ENCODE measurements at regions not wholly inside any gene's neighbourhood (a gene's known extent, or its start where the extent isn't known, plus 50 kb on each side); places are given as distances from the start of the nearest gene placed in this dataset.

DNA sequence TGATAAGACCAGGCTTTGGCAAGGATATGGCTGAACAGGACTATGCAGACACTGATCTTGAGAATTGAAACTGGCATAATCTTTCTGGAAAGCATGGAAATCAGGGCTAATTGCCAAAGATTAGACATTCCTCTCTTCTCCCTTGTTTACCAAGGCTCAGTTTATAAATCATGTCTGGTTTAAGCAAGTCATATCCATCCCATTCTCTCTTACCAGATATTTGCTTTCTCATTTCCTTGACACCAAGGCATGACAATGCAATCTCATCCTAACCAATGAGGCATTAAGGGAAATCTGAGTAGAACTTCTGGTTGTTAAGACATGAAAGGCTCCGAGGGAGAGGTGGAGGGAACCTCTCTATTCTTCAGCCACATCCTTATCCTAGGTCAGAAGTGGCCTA, 110.3 kb upstream of the CEP85L start:
- no peak for DNase-seq

DNA sequence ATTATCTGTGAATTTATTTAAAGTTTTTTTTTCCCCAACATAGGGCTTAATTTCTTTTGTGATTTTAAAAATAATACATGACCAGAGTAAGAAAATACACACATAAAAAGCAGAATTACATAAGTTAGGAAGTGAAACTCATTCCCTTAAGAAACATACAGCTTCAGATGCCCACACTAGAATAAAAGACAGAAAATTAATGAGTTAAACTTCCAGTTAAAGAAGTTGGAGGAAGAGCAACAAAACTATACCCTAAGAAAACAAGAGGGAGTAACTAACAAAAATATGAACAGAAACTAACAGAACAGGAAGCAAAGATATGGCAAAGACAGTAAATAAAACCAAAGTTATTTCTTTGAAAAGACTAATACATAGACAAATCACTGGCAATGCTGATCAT, 107.6 kb upstream of the CEP85L start:
- no peak for DNase-seq

DNA sequence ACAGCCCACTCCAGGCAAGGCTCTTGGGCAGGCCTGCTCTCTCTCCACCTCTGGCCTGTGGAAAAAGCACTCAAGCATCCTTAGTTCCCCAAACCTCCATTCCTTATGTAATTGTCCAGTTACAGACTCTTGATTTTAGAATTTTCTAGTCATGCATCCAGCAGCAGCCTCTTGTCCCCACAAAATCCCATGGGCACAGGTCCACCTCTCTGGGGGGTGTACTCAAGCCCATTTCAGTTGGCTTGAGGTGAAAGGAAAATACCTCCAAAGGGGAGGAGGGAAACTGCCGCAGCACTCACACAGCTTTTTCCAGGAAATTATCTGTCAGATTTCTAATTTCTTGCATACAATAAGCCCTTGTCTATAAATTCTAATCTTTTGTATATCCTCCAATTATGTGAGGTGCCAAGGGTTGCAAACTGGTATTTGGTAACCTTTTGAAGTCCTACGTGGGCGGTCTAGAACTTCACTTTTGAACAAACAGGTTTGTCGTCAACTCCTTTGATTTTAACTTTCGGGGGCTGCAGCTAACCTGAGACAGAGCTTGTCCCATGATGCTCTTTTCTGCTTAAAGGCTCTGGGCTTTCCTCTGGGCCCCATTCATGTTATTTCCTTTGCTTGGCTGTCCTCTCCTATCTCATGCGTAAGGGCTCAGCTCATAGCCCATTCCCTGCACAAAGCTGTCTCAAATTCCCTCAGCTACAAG, 104.7 kb upstream of the CEP85L start:
- DNase-seq: no peak

DNA sequence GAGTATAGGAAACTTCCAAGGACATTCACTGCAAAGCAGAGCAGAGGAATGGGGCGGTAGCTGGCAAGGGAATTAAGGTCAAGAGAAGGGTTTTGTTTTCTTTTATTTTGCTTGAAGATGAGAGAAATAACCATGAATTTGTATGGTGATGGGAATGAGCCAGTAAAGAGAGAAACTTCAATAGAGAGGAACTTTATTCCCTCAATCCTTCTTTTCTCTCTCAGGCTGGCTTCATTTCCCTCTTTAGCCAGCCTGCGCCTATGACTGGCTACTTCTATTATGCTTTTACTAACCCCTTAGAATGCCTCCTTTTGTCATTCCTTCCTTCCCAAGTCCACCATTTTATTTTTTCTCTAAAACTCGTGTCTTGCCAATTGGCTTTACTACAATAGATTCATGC, 101.4 kb upstream of the CEP85L start:
- DNase-seq: no peak

DNA sequence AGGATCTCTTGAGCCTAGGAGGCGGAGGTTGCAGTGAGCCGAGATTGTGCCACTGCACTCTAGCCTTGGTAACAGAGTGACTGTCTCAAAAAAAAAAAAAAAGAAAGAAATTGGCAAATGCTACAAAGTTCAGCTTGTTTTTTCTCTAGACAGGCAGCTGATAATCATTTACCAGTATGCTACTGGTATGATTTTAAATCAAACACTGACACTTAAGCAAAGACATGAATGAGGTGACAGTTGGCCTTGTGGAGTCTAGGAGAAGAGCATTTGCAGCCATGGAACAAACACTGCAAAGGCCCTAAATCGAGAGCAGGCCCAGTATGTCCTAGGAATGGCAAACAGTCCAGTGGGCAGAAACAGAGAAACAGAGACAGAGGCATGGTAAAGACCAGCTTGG, 99.7 kb upstream of the CEP85L start:
- DNase-seq: no peak

DNA sequence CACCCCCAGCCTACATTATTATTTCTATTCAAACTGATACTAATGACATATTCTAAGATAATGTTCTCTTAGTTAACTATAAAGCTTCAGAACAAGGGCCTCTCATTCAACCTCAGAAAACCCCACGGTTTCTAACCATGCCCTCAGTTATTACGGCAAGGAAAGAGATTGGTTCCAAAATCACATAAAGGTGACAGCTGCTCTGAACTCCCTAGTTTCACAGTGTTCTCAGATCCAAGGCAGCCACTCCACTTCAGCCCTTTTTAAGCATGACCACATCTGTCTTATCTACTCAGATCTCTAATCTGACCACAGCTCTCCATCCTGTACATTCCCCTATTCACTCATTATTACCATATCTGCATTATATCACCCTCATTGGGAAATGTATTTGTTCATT, 98.8 kb upstream of the CEP85L start:
- DNase-seq: no peak

DNA sequence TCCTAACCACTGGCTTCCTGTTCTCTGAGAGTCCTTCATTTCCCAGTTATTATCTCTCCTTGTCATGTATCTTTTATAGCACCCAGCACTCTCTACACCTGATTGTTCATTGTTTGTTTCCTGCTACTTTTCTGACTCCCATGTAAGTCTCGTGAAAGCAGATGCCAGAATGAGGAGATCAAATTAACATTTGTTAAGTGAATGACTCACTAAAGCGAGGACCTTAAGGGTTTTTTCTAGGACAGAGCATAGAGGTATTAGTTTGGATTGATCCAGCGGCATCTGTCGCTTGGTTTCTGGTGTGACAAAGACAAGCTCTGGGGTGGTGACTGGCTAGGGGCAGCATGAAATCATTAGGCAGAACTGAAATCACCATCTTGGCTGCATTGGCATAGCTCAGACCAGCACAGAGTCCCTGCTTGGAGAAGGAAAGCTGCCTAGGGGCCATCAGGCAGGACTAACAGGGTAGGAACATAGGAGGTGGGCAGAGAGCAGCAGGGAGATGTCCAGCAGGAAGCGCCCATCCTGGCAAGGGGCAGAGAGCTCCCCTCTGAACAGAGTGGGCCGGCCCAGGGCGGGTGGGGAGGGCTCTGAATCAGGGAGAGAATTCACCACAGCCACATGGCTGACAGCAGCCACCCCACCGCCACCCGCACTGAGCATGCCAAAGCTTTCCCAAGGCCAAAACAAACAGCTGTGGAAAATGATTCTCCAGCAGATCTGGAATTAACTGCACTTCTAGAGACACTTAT, 97.1 kb upstream of the CEP85L start:
- no peak for DNase-seq

DNA sequence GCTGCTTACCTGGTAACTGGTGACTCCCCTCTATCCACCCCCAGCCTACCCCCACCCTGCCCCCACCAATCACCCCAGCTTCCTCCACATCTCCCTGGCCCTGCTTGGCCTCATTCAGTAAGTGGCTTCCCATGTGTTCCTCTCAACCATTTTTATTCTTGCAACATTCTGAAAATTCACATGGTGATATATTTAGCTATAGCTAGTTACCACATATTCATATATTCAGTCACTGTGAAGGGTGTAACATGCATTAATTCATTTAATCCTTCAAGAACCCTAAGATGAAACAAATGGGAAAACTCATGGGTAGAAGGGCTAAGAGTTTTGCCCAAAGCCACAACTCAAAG, 95.4 kb upstream of the CEP85L start:
- DNase-seq: no peak

DNA sequence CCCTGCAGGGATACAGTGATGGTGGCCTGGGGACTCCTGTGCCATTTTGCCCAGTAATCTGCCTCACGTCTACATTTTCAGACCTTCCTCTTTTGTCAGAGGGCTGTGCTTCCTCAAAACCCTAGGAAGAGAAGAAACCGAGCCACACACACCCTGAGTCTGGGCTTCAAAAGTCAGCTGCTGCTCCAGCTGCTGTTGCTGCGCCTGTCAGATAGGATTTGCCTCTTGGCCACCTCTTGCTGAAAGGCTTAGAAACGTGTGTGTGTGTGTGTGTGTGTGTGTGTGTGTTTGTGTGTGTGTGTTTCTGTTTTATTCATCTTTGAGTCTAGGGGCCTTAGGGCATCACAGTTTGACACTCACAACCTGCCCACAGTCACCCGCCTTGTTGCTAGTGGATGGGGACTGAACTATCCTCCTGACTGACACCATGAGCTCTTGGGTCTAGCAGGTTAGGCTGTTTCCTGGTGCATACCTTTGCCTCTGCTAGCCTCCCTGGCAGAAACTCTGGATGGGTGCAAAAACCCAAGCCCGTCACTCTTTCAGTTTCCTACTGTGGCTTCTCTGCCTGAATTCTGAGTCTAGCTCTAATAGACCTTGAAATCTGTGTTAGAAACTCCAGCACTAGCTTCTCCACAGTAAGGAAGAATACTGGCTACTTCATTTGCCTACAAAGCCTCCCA, 94.9 kb upstream of the CEP85L start:
- DNase-seq: no peak

DNA sequence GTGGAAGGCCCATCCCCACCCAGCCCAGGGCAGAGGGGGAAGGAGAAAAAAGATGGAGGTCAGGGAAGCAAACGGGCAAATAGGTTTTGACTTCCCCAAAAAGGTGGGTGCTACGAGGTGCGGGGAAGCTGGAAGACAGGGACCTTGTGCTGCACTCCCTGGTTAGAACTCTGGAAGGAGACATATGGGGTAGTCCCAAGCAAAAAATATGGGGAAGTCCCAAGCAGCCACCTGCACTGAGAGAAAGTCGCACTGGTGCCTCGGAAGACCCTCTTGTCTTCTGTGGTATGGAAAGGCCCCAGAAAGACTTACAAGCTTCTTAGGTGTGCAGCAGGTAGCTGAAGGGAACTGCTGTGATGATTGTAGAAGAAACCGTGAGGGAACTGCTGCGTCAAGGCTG, 93.8 kb upstream of the CEP85L start:
- no peak for DNase-seq

DNA sequence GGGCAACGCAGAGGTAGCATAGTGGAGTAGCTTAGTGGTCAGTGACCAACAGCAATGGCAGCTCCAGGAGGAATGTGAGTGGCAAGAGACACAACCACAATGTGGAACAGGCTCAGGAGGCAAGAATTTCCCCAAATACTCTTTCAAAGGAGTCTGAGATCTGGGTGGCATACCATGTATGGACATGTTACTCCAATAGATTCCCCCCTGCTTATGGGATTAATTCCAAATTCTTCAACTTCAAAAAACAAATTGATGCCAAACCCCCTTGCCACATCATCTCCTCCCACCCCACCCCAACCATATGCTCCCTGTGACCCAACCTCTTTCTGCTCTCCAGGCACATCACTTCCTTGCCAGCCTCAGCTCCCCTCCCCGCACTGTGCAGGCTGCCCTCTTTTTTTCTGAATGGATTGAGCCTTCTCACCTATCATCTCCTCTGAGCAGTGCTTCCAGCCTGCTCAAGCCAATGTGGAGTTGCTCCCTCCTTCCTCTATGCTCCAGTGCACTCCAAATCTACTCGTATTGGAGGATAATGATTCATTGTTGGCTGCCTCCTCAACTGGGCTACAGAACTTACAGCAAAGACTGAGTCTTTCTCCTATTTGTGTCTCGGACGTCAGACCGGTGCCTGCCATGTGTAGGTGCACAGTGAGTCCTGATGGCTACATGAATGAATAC, 93.0 kb upstream of the CEP85L start:
- DNase-seq: no peak

DNA sequence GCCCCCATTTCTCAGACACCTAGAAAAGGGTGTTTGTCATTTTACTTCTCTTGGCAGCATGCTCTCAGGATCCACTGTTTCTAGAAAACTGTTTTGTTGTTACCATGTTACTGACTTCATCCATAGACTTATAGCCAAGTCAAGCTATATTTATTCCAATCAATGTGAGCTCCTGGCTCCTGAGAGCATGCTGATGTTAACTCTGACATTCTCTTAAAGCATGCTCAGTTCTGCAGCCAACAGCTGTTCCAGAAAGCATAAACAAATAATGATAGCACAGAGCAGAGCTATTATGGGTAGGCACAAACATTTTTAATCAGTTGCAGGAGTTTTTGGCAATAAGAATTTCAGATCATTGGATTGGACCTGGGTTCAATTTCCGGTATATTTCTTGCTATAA, 92.4 kb upstream of the CEP85L start:
- DNase-seq: no peak

DNA sequence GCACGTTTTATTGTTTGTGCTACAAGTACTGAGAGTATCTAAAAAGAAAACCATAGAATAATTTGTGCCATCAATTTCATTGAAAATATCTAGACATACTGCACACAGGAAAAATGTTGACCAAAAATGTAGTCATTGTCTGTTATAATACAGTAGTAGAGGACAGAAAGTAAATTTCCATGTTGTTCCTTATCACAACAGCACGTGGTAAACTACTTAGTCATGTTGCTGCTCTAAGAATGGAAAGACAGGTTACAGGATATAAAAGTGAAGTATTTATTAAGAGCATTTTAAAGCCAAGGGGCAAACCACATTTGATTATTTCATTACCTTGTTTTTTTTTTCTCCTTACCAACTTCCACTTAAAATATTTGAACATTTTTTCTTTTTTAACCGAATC, 89.0 kb upstream of the CEP85L start:
- DNase-seq: no peak

DNA sequence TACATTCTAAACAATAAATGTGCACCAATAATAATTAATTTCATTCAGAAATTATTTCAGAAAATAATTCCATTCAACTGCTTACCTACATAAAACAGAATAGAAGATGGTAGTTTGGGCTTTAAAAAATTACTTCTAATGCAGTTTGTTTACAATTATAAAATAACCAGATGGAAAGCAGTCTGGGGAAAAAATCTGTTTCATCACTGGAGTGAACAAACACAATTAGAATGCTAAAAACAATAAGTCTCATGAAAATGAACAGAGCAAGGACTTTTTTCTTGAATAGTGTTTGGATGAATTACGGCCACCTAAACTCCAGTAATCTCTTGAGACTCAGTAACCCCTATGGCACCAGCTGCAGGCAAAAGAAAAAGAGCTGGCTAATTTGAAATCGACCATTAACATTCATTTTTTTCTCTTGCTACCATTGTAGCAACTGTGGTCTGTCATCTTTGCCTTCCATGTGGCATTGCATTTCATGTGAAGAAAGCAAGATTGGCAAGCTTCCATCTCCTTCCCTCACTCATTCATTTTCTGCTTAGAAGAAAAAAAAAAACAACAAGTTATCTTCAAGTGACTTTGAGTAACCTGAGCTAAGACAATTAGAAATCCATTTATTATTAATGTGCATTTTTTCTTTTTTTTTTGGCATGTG, 88.4 kb upstream of the CEP85L start:
- no peak for DNase-seq

DNA sequence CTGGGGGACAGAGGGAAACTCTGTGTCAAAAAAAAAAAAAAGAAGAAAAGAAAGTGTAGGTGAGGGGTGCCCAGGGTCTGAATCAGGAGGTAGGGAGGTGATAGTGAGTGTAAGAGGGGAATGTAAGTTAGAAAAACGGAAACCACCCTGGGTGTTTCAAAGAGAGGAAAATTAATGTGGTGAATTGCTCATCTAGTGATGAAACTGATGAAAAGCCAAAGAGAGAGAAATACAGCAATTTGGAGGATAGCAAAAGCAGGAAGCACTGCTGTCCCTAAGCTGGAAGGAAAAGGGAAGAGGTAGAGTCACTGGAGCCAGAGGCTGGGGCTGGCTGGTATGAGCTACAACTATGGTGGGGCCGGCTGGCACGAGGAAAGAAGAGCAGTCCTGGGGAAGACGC, 85.0 kb upstream of the CEP85L start:
- no peak for DNase-seq

DNA sequence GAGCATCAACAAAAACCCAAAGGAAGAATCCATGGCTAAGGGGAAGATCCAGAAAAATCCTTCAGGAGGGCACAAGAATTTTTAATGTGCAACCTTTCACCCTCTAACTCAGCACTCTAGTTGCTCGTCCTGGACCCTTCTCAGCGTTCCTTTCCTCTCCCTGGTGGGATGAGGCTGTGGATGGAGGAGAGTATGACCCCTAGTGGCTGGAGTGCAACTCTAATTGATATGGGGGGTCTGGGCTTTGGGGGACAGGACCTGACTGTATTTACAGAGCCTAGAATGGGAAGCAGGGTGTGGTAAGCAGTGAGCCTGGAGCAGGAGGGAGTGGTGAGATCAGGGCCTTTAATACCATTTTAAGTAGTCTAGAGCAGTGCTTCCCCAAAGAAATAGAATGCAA, 83.9 kb upstream of the CEP85L start:
- no peak for DNase-seq

DNA sequence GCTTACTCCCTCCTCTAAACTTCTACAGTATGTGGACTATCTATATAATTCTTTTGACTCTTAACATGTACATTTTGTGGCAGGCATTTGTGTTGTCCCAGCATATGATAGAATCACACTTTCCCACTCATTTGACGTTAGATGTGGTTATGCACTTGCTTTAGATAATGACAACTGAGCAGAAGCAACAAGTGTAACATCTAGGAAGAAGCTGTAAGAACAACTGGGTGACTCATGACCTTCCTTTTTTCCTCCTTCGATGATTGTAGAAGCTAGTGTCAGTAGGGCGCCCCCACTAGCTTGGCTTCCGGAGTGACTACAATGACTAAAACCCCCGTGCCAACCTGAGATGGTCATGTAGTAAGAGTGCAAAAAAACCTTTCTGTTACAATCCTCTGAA, 74.6 kb upstream of the CEP85L start:
- peak; percentile 62 for DNase-seq

DNA sequence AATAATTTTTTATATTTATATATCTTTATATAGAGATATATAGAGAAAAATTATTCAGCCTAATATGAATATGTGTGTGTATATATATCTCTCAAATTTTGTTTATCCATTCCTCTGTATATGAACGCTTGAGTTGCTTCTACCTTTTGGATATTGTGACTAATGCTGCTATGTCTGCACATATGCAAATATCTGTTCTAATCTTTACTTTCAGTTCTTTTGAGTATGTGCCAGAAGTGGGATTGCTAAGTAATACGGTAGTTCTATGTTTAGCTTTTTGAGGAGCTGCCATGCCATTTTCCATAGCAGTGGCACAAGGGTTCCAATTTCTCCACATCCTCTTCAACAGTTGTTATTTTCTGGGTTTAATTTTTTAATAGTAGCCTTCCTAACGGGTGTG, 72.8 kb upstream of the CEP85L start:
- no peak for DNase-seq

DNA sequence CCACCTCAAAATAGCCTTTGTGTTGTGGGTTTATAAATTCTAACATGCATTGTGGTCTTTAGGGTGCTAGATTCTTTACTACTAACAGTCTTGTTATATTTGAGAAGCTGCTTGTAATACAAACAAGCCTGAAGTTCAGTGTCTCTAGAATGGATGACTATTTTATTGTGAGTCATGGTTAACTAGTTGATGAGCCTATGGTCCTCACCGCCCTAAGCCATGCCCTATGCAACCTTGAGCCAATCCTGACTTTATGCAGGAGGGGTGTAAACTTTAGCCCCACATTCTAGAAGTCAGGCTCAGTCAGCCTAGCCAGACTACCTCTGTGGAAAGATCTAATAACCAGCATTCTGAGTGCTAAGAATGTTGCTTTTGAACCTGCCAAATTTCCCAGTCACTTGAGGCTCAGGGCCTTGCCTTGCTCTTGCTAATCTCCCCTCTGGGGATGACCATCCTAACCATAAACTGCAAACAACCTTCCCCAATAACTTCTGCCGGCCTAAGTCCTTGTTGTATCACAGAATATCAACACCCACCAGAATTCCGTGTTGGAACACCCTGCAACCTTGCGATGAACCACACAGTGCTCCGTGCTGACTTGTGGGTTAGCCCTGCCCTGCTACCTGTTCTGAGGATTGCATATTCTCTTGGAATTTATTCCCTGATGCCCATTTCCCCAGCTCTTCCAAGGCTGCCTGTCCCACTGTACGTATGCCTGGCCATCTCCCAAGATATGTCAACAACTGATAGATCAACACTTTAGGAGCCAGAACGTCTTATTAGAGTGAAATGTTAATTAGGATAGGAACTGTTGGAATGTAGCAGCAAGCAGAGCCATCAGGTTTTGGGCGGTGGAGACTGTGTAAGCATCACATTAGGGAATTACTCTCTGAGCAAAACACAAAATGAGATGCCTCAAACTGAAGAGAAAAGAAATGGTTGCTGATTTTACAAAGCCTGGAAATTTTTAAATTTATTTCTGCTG, 71.7 kb upstream of the CEP85L start:
- DNase-seq: no peak

DNA sequence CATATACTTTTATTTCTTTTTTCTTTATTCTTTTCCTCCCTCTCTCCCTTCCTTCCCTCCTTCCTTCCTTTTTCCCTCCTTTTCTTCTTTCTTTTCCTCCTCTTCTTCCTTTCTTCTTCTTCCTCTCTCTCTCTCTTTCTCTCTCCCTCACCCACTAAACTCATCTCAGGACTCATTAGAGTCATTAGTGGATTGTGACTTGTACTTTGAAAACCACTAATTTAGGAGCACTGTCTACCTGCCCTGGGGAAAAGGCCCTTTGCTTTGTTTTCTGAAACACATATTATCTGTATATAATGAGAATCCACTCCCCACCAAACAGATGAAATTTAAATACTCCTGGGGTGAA, 68.7 kb upstream of the CEP85L start:
- DNase-seq: no peak

DNA sequence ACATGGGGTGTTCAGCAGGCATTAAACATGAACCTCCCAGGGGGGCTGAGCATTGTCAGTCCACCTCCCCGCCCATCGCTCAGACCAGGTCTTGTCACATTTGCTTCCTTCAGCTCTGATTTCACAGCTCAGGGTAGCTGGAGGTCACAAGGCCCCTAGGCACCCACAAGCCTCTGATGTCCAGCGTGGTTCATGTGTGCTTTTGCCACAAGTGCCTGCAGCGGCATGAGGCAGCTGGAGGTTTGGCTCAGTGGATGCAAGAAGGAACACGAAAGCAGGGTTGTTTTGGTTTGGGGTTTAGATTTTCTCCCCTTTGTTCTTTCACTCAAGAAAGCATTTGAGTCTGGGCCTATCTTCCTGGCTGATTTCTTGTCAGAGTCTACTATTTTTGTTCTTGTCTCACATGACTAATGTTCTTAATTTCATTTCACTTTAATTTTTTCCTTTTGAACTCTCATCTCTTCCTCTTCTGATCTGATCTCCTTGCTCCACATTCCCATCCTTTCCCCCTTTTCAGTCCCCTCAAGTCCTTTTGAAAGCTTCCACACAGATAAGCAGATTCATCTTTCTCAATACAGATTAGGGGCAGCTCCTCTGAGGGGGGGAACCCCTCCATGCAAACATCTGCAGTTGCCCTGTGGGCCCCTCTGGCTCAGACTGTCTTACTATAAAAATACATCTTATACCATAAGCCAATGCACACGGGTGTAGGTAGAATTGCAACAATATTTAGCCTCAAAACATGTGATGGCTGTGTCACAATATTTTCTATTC, 68.1 kb upstream of the CEP85L start:
- no peak for DNase-seq

Data from stimulated activated naive CD4-positive, alpha-beta T cell treated with Interleukin-2 at 50 U/mL for 16 hours (primary cell).